Fibroblast of the conjunctiva (primary cell): ENCODE measurements at regions not wholly inside any gene's neighbourhood (a gene's known extent, or its start where the extent isn't known, plus 50 kb on each side); places are given as distances from the start of the nearest gene placed in this dataset.

Experiments used
- DNase-seq: peaks from one replicate; pipeline ENCODE4 v3.0.0-alpha.2; 2010; ENCODE audit warnings: low read depth

- DNase-seq: no peak
Observed at GRCh38 chr10:57874810-57875209, 392.9 kb downstream of the IPMK start.

GRCh38 chr10:57867241-57867640, 400.5 kb downstream of the IPMK start:
- no peak for DNase-seq

- DNase-seq: no peak
Observed at GRCh38 chr10:57864765-57865680, 402.7 kb downstream of the IPMK start.

- DNase-seq: no peak
Observed at GRCh38 chr10:57849691-57850357, 417.9 kb downstream of the IPMK start.

GRCh38 chr10:57846307-57847065, 421.2 kb downstream of the IPMK start:
- no peak for DNase-seq

GRCh38 chr10:57844387-57844998, 423.2 kb downstream of the IPMK start:
- no peak for DNase-seq

- DNase-seq: no peak
Observed at GRCh38 chr10:57830877-57831560, 436.7 kb downstream of the IPMK start.

GRCh38 chr10:57825015-57825414, 442.7 kb downstream of the IPMK start:
- DNase-seq: no peak

- no peak for DNase-seq
Observed at GRCh38 chr10:57823398-57823797, 444.3 kb downstream of the IPMK start.

- no peak for DNase-seq
Observed at GRCh38 chr10:57822965-57823364, 444.7 kb downstream of the IPMK start.

- no peak for DNase-seq
Observed at GRCh38 chr10:57818522-57818921, 449.2 kb downstream of the IPMK start.

- no peak for DNase-seq
Observed at GRCh38 chr10:57817741-57818140, 450.0 kb downstream of the IPMK start.

GRCh38 chr10:57815949-57816348, 451.7 kb downstream of the IPMK start:
- no peak for DNase-seq

GRCh38 chr10:57809961-57810360, 457.7 kb downstream of the IPMK start:
- no peak for DNase-seq

GRCh38 chr10:57807906-57808305, 459.8 kb downstream of the IPMK start:
- DNase-seq: no peak

- no peak for DNase-seq
Observed at GRCh38 chr10:57806675-57807074, 461.0 kb downstream of the IPMK start.

- DNase-seq: no peak
Observed at GRCh38 chr10:57799625-57800024, 468.1 kb downstream of the IPMK start.

GRCh38 chr10:57798830-57799229, 468.9 kb downstream of the IPMK start:
- no peak for DNase-seq

- no peak for DNase-seq
Observed at GRCh38 chr10:57791546-57791945, 476.1 kb downstream of the IPMK start.

- no peak for DNase-seq
Observed at GRCh38 chr10:57790703-57791102, 477.0 kb downstream of the IPMK start.

- DNase-seq: no peak
Observed at GRCh38 chr10:57788117-57788516, 479.6 kb downstream of the IPMK start.
